ENCODE measurements at regions not wholly inside any gene's neighbourhood (a gene's known extent, or its start where the extent isn't known, plus 50 kb on each side); places are given as distances from the start of the nearest gene placed in this dataset.

DNA sequence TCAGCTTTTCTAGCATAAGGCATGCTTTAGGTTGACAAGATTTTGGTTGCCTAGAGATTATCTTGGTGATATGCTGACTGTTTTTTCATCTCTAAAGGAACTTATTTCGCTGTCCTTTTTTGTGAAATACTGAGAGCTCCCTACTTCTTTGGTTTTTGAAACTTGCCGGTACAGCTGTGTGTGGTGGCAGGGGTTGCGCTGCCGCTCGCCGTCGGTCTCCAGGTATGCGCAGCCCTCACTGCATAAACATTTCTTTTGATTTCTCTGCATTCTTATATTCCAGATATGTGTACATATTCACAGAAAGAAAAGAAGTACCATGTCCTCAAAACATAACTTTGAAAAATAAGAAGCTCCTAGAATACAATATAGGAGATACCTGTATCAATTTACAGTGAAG lies 106.4 kb upstream of the SYNDIG1 start:
- Histone ChIP-seq H3K27ac (no peak overlapping the region), H3K36me3 (no peaks in the 10 kb centered on the region), H3K4me2 (no peak overlapping the region), H3K4me1 (peaks cover 21% of the 10 kb centered on the region), H4K20me1 (no peaks in the 10 kb centered on the region), H3K4me3 (no peak overlapping the region), H3K9me3 (peaks cover 26% of the 10 kb centered on the region), H3K27me3 (no peaks in the 10 kb centered on the region), H3K9ac (no peak overlapping the region)
- no peak for TF ChIP-seq Cebpa-rat (IDR thresholded peaks at IDR 0.05)

DNA sequence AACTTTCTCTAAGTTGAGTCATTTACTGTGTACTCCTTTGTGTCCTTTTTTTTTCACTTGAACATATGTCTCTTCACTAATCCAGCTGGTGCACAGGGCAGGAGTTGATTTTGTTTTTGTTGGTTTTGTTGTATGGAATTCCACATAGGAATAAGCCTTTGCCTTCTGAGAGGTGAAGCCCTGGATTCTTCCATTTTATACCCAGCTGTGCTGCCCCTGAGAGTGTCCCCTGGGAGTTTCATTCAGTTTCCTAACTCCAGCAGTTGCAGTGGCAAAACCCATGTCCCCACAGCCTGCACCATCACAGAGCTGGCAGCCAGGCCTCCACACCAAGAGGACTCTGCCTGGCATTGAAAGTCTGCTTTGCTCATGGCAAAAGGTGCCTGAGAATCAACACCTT lies 107.3 kb upstream of the SYNDIG1 start:
- H3K27me3 ChIP-seq, result no peaks in the 10 kb centered on the region
- no peak overlapping the region for H3K4me3 ChIP-seq
- no peak overlapping the region for H3K27ac ChIP-seq
- H3K9me3 ChIP-seq, result peaks cover 26% of the 10 kb centered on the region
- no peak overlapping the region for H3K9ac ChIP-seq
- no peaks in the 10 kb centered on the region for H4K20me1 ChIP-seq
- peaks cover 30% of the 10 kb centered on the region for H3K4me1 ChIP-seq
- no peak overlapping the region for H3K4me2 ChIP-seq
- H3K36me3 ChIP-seq, result no peaks in the 10 kb centered on the region
- TF ChIP-seq Cebpa-rat (IDR thresholded peaks at IDR 0.05), result no peak

DNA sequence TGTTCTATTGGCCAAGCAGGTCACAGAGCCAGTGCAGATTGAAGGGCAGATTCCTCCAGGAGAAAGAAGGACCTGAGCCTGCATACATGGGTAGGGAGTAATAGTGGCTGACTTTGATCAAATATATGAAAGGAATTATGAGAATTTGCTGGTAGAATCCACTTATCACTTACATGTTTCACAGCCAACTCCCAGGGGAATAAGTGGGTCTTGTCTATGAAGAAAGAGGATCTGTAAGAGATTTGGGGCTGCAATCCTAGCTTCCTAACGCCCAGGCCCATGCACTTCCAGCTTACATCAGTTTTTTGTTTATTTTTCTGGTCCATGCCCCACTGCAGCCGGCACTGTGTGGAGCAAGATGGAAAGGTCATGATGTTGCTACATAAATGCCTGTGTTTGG lies 107.9 kb upstream of the SYNDIG1 start:
- no peak for TF ChIP-seq Cebpa-rat (IDR thresholded peaks at IDR 0.05)
- H3K9me3 ChIP-seq, result peaks cover 26% of the 10 kb centered on the region
- H3K36me3 ChIP-seq, result no peaks in the 10 kb centered on the region
- peaks cover 35% of the 10 kb centered on the region for H3K4me1 ChIP-seq
- no peak overlapping the region for H3K27ac ChIP-seq
- no peak overlapping the region for H3K4me3 ChIP-seq
- H3K4me2 ChIP-seq, result no peak overlapping the region
- no peaks in the 10 kb centered on the region for H4K20me1 ChIP-seq
- no peak overlapping the region for H3K9ac ChIP-seq
- no peaks in the 10 kb centered on the region for H3K27me3 ChIP-seq

DNA sequence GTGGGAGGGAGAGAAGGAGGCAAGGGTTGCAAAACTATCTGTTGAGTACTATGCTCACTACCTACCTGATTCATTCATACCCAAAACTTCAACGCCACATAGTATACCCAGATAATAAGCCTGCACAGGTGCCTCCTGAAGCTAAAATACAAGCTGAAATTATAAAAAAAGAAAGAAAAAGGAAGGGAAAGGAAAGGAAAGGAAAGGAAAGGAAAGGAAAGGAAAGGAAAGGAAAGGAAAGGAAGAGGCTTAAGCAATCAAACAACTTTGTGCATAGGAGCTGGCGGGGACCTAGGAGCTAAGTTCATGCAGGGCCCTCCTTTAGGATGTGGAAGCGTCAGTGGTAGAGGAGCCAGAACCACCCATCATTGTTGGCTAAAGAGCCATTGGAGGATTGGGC lies 108.9 kb upstream of the SYNDIG1 start:
- H3K4me1 ChIP-seq, result peaks cover 46% of the 10 kb centered on the region
- no peak overlapping the region for H3K9ac ChIP-seq
- H3K4me3 ChIP-seq, result no peak overlapping the region
- H4K20me1 ChIP-seq, result no peaks in the 10 kb centered on the region
- H3K27ac ChIP-seq, result no peak overlapping the region
- no peaks in the 10 kb centered on the region for H3K27me3 ChIP-seq
- peaks cover 26% of the 10 kb centered on the region for H3K9me3 ChIP-seq
- no peaks in the 10 kb centered on the region for H3K36me3 ChIP-seq
- no peak overlapping the region for H3K4me2 ChIP-seq
- TF ChIP-seq Cebpa-rat (IDR thresholded peaks at IDR 0.05), result no peak

DNA sequence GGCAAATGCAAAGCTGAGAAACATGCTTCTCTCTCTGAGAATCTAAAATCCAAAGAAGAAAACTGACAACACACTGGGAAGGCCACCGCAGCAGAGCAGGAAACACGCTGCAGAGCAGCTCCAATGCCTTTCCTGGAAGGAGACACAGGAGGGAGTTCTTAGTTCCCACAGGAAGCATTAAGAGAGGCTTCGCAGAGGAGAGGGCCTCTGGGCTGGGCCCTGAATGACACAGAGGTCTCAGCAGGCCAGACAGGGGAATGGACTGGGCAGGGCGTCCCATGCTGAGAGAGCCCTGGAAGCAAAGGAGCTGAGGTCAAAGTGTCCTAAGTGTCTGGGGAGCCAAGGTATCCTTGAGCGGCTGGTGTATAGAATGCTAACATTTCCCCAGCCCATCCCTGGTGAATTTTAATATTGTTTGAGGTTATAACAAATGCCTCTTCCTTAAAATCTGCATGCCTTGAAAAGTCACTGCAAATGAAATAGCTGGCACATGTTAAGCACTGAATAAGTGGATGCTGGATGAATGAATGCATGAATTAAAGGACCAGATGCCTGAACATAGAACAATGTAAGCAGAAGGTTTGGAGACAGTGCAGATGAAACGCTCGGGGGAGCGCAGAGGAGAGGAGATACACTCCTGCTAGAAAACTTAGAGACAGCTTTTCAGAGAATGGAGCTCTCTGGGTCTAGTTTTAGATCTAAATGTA lies 110.0 kb upstream of the SYNDIG1 start:
- no peak for TF ChIP-seq Cebpa-rat (IDR thresholded peaks at IDR 0.05)
- peaks cover 26% of the 10 kb centered on the region for H3K9me3 ChIP-seq
- no peak overlapping the region for H3K4me3 ChIP-seq
- peak overlapping the region; percentile 74 for H3K4me2 ChIP-seq
- no peaks in the 10 kb centered on the region for H4K20me1 ChIP-seq
- H3K4me1 ChIP-seq, result peaks cover 48% of the 10 kb centered on the region
- H3K36me3 ChIP-seq, result no peaks in the 10 kb centered on the region
- H3K9ac ChIP-seq, result peak overlapping the region; percentile 15; the same call in 1 of the 2 replicates
- H3K27me3 ChIP-seq, result no peaks in the 10 kb centered on the region
- H3K27ac ChIP-seq, result peak overlapping the region; percentile 46; the same call in 1 of the 2 replicates

DNA sequence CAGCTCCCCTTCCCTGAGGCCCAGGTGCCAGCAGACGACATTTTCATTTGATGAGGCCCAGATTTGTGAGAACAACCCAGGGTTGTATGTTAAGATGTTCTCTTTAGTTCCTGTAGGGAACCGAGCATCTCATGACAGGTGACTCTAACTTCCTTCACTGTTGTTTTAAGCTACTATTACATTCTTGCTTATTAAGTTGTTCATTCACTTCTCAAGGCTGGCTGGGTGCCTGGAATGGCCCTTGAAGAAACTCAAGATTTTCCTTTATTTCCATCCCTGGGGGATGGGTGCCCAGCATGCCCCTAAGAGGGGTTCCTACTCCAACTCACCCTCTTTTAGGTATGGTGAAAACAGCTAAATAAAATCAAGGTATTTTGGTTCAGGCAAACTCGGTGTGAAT lies 111.5 kb upstream of the SYNDIG1 start:
- Histone ChIP-seq H3K4me2 (peak overlapping the region; percentile 67; the same call in 1 of the 2 replicates), H3K4me1 (peaks cover 55% of the 10 kb centered on the region), H3K36me3 (no peaks in the 10 kb centered on the region), H3K27me3 (no peaks in the 10 kb centered on the region), H3K9ac (no peak overlapping the region), H3K9me3 (peaks cover 24% of the 10 kb centered on the region), H4K20me1 (no peaks in the 10 kb centered on the region), H3K27ac (0 out of 2 replicates have a peak overlapping the region, but pooled peaks have one; percentile 56), H3K4me3 (no peak overlapping the region)
- TF ChIP-seq Cebpa-rat (IDR thresholded peaks at IDR 0.05), result no peak

DNA sequence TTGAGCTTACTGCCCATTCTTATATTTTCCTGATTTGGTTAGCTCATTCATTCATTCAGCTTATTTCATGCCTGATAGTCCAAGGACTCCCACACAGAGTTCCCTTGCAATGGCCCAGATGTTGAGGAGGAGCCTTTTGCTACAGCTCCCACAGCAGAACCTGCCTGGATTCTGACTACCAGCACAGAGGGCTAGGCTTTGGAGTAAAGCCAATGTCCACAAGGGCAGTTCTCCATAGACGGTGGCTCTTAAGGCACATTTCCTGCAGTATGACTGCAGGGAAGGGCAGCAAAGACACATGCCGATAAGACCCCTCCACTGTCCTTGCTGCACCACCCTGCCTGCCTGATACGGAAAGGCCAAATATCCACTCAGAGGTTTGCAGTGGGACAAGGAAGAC lies 112.3 kb upstream of the SYNDIG1 start:
- no peak overlapping the region; the same call in 1 of the 2 replicates for H3K9ac ChIP-seq
- H3K4me3 ChIP-seq, result no peak overlapping the region
- peaks cover 55% of the 10 kb centered on the region for H3K4me1 ChIP-seq
- no peaks in the 10 kb centered on the region for H3K36me3 ChIP-seq
- no peaks in the 10 kb centered on the region for H3K27me3 ChIP-seq
- TF ChIP-seq Cebpa-rat (IDR thresholded peaks at IDR 0.05), result no peak
- peaks cover 16% of the 10 kb centered on the region for H3K9me3 ChIP-seq
- H3K4me2 ChIP-seq, result peak overlapping the region; percentile 67
- peak overlapping the region; percentile 56; the same call in 1 of the 2 replicates for H3K27ac ChIP-seq
- no peaks in the 10 kb centered on the region for H4K20me1 ChIP-seq

DNA sequence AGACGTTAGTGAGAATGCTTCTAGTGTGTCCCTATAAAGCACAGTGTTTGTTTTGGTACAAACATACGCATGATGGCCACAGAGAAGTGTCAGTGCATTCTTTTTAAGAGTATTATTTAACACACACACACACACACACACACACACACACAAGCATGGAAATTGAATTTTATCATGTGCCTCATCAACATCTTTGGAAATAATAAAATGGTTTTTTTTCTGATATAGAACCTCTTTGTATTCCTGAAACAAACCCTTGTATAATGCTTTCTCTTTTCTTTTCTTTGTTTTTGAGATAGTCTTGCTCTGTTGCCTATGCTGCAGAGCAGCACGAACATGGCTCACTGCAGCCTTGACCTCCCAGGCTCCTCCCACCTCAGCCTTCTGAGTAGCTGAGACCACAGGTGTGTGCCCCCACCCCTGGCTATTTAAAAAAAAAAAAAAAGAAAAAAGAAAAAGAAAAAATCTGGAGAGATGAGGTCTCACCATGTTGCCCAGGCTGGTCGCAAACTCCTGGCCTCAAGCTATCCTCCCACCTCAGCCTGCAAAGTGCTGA lies 116.2 kb upstream of the SYNDIG1 start:
- TF ChIP-seq Cebpa-rat (IDR thresholded peaks at IDR 0.05), result no peak
- H4K20me1 ChIP-seq, result no peaks in the 10 kb centered on the region
- no peak overlapping the region for H3K4me3 ChIP-seq
- H3K9ac ChIP-seq, result no peak overlapping the region
- no peaks in the 10 kb centered on the region for H3K27me3 ChIP-seq
- H3K27ac ChIP-seq, result no peak overlapping the region
- H3K4me1 ChIP-seq, result peaks cover 37% of the 10 kb centered on the region
- H3K4me2 ChIP-seq, result peak overlapping the region; percentile 21; the same call in 1 of the 2 replicates
- no peaks in the 10 kb centered on the region for H3K9me3 ChIP-seq
- H3K36me3 ChIP-seq, result no peaks in the 10 kb centered on the region

DNA sequence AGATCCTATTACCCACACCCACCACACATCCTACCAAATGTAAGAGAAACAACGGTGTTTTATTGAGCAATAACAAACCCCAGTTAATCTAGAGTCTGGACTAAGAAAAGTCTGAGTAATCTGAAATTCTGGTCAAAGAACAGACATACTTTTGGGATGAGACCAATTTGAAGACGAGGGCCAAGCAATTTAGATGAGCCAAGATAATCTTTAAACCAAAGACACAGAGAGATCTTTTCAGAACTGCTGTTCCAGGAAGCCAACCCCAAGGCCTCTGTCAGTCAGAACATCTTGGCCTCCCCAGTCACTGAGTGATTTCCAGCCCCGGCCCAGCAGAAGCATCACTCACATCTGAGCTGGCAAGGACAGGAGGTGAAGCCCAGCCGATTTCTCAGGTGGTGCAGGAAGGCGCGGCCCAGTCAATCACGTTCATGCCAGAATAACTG lies 118.5 kb upstream of the SYNDIG1 start:
- Histone ChIP-seq H3K4me1 (peaks cover 14% of the 10 kb centered on the region), H3K9me3 (no peaks in the 10 kb centered on the region), H3K27me3 (no peaks in the 10 kb centered on the region), H3K36me3 (no peaks in the 10 kb centered on the region), H3K27ac (no peak overlapping the region), H3K4me2 (no peak overlapping the region), H3K9ac (no peak overlapping the region), H3K4me3 (no peak overlapping the region), H4K20me1 (no peaks in the 10 kb centered on the region)
- no peak for TF ChIP-seq Cebpa-rat (IDR thresholded peaks at IDR 0.05)

DNA sequence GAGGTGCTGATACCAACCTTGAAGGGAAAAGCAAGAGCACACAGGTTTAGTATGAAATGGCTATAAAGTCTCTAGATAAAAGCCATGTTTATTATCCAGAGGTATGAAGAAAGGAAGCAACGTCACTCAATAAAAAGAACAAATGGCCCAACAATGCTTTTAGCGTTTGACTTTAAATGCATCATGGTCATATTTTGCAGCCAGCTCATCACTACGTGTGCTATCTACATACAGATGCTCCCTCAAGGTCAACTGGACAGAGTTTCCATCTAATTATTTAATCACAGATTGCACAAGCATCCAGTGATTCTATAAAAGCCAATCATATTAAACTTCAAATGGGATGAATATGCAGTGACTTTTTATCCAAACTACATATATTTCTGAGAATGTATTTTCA lies 127.6 kb upstream of the SYNDIG1 start:
- no peaks in the 10 kb centered on the region for H3K9me3 ChIP-seq
- peaks cover 24% of the 10 kb centered on the region for H3K4me1 ChIP-seq
- H3K27ac ChIP-seq, result no peak overlapping the region
- H3K4me2 ChIP-seq, result no peak overlapping the region
- no peak for TF ChIP-seq Cebpa-rat (IDR thresholded peaks at IDR 0.05)
- H4K20me1 ChIP-seq, result no peaks in the 10 kb centered on the region
- H3K4me3 ChIP-seq, result no peak overlapping the region
- no peaks in the 10 kb centered on the region for H3K36me3 ChIP-seq
- H3K9ac ChIP-seq, result no peak overlapping the region
- no peaks in the 10 kb centered on the region for H3K27me3 ChIP-seq
